Lower lobe of right lung (tissue), 2 donors: ENCODE measurements at regions not wholly inside any gene's neighbourhood (a gene's known extent, or its start where the extent isn't known, plus 50 kb on each side); places are given as distances from the start of the nearest gene placed in this dataset.

Source experiments
- ATAC-seq, 2 donors: fragments of 200-7000 bp; cut with Tn5 transposase; one replicate each; pipeline ENCODE4 v1.9.1; 2020 to 2022; ENCODE audit warnings: mild to moderate bottlenecking in 2 of 2, moderate library complexity in 2 of 2
- DNase-seq: peaks from one replicate; pipeline ENCODE4 v3.0.0-alpha.2; 2020
- H3K27ac ChIP-seq: fragments of 200-600 bp; one replicate; pipeline ENCODE4 v1.8.0; 2022
- H3K27me3 ChIP-seq: fragments of 200-600 bp; one replicate; pipeline ENCODE4 v1.8.0; 2022; ENCODE audit warnings: low read depth
- H3K36me3 ChIP-seq: fragments of 200-600 bp; one replicate; pipeline ENCODE4 v1.8.0; 2022; ENCODE audit warnings: mild to moderate bottlenecking
- H3K4me1 ChIP-seq: fragments of 200-600 bp; one replicate; pipeline ENCODE4 v1.8.0; 2022
- H3K4me3 ChIP-seq: fragments of 200-600 bp; one replicate; pipeline ENCODE4 v1.8.0; 2022; ENCODE audit warnings: mild to moderate bottlenecking
- H3K9me3 ChIP-seq: fragments of 200-600 bp; one replicate; pipeline ENCODE4 v1.8.0; 2022
- intact Hi-C: fragments of 100-400 bp; cut with DNase I; formaldehyde crosslinking; loops from one replicate; pipeline ENCODE4 v1.11.0; 2022
- TF ChIP-seq, protein P1 (sequence below): fragments of 200-600 bp; IDR thresholded peaks from one replicate; pipeline ENCODE4 v1.8.0; 2022; ENCODE audit warnings: antibody characterized with exemption, mild to moderate bottlenecking
- donor health status: DM: no; HTN: yes; CAD: no; lungs with severe emphysema.

DNA sequence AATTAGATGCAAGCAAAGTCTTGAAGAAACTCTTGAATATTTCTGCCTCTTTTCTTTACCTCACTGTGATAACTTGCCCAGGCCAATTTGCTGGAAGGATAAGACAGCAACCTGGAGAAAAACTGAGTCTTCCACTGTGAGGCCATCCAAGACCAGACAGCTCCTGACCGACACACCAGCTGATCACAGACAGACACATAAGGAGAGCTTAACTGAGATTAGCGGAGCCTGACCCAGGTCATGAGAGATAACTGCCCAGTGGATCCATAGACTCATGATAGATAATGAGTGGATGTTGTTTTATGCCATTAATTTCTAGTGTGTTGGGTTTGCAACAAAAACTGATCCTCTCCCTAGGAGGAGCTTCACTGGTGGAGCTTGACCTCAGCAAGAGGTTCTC is 64.4 kb upstream of the NOX3 start:
- Histone ChIP-seq H3K27me3 (no peaks in the 10 kb centered on the region), H3K4me1 (no peaks in the 10 kb centered on the region), H3K36me3 (no peaks in the 10 kb centered on the region), H3K27ac (no peak overlapping the region), H3K4me3 (no peak overlapping the region), H3K9me3 (no peaks in the 10 kb centered on the region)
- intact Hi-C loops, result no loop called here
- no peak for DNase-seq
- TF ChIP-seq, protein P1, sequence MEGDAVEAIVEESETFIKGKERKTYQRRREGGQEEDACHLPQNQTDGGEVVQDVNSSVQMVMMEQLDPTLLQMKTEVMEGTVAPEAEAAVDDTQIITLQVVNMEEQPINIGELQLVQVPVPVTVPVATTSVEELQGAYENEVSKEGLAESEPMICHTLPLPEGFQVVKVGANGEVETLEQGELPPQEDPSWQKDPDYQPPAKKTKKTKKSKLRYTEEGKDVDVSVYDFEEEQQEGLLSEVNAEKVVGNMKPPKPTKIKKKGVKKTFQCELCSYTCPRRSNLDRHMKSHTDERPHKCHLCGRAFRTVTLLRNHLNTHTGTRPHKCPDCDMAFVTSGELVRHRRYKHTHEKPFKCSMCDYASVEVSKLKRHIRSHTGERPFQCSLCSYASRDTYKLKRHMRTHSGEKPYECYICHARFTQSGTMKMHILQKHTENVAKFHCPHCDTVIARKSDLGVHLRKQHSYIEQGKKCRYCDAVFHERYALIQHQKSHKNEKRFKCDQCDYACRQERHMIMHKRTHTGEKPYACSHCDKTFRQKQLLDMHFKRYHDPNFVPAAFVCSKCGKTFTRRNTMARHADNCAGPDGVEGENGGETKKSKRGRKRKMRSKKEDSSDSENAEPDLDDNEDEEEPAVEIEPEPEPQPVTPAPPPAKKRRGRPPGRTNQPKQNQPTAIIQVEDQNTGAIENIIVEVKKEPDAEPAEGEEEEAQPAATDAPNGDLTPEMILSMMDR, result no peak
- ATAC-seq, result no peak

- Histone ChIP-seq H3K27ac (no peak overlapping the region), H3K4me1 (no peaks in the 10 kb centered on the region), H3K36me3 (no peaks in the 10 kb centered on the region), H3K27me3 (no peaks in the 10 kb centered on the region), H3K9me3 (no peaks in the 10 kb centered on the region), H3K4me3 (no peak overlapping the region)
- DNase-seq (no peak), ATAC-seq (no peak)
- TF ChIP-seq, protein P1, result no peak
- intact Hi-C loops, result no loop called here
Observed at GRCh38 chr6:155519176-155519738, 63.6 kb upstream of the NOX3 start.

DNA sequence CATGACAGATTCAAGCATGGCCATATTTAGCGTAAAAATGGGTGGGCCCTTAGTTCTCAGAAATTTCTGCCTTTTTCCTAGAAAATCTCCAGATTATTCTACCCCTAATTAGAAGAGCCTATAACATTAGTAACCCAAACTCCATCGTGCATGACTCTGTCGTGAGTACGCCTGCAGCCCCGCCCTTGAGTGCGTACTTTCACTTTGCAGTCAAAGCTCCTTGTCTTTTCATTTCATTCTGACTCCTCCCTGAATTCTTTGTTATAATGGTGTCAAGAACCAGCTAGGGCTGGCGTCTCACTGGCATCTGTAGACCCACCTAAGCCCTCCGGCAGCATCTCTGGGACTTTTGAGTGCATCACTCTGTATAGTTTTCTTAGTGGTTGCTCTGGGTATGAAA is 61.7 kb upstream of the NOX3 start:
- TF ChIP-seq, protein P1, result no peak
- Histone ChIP-seq H3K36me3 (no peaks in the 10 kb centered on the region), H3K4me3 (no peak overlapping the region), H3K27ac (no peak overlapping the region), H3K4me1 (no peaks in the 10 kb centered on the region), H3K9me3 (no peaks in the 10 kb centered on the region), H3K27me3 (no peaks in the 10 kb centered on the region)
- intact Hi-C loops, result no loop called here
- no peak for DNase-seq
- ATAC-seq, result no peak

DNA sequence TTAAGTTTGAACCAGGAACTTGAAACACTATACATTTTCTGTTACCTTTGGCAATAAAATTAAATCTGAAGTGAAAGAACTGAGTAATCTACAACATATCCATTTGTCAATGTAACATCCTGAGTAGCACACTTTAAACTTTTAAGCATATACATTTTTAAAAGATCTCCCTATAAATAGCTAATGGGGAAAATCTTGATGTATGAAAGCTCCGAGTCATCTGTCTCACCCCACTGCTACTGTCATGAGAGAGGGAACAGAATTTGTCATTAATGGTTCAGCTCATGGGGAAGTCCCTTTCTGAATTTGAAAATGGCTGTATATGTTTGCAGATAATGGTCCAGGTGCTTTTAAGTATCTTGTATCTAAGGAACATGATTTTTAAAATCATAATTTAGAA is 55.2 kb upstream of the NOX3 start:
- TF ChIP-seq, protein P1, result no peak
- no peak overlapping the region for H3K4me3 ChIP-seq
- H3K36me3 ChIP-seq, result no peaks in the 10 kb centered on the region
- H3K27me3 ChIP-seq, result no peaks in the 10 kb centered on the region
- intact Hi-C loops, result no loop called here
- no peaks in the 10 kb centered on the region for H3K9me3 ChIP-seq
- DNase-seq, result no peak
- no peak overlapping the region for H3K27ac ChIP-seq
- no peaks in the 10 kb centered on the region for H3K4me1 ChIP-seq
- ATAC-seq, result no peak

DNA sequence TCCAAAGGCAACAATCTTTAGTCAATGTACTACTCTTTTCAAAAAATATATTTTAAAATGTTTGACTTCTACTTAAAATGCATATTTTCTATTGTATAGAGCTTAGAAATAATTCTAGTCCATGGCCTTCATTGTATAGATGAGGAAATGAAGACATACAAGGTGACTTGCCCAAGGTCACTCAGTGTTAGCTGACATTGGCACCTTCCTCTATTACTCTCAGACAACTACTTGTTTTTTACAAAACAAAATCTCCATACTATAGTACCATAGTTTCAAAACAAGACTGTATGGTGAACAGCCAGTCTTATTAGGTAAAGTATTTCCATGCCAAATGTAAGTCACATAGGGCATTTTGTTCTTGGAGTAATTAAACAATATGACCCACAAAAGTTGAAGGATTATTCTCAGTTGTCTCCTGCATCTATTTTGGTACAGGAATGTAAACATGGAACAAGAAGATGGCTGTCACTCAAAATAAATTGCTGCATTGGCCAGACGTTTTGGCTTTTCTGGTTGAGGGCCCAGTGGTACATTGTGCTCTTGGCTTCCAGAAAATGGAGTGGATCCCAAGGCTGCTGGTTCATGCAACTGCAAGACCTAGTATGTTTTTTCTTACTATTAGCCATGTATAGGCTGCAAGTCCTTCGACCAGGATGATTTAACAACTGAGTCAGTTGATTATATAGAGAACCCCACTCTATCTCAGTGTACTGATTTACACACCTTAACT is 54.3 kb upstream of the NOX3 start:
- intact Hi-C loops, result no loop called here
- TF ChIP-seq, protein P1, result no peak
- H3K9me3 ChIP-seq, result no peaks in the 10 kb centered on the region
- H3K4me1 ChIP-seq, result peaks cover 4% of the 10 kb centered on the region
- H3K36me3 ChIP-seq, result no peaks in the 10 kb centered on the region
- H3K4me3 ChIP-seq, result no peak overlapping the region
- H3K27ac ChIP-seq, result no peak overlapping the region
- H3K27me3 ChIP-seq, result no peaks in the 10 kb centered on the region
- DNase-seq (no peak), ATAC-seq (no peak)
